Parathyroid adenoma (tissue), 2 donors: ENCODE measurements at regions not wholly inside any gene's neighbourhood (a gene's known extent, or its start where the extent isn't known, plus 50 kb on each side); places are given as distances from the start of the nearest gene placed in this dataset.
A peak's percentile ranks its signal among the peaks of the same experiment; 100 is the strongest.

Experiments used
- H2AFZ ChIP-seq: fragments of 300-600 bp; sonication (generic); one replicate; pipeline ENCODE4 v1.7.0; 2017; ENCODE audit warnings: antibody characterized with exemption, mild to moderate bottlenecking
- H3K27ac ChIP-seq: fragments of 300-600 bp; sonication (generic); one replicate; pipeline ENCODE4 v1.7.0; 2017
- H3K27me3 ChIP-seq: fragments of 300-600 bp; sonication (generic); one replicate; pipeline ENCODE4 v1.7.0; 2017; ENCODE audit warnings: low read length; ENCODE audit not compliant: control insufficient read depth, insufficient read depth
- H3K36me3 ChIP-seq: fragments of 300-600 bp; sonication (generic); one replicate; pipeline ENCODE4 v1.7.0; 2017; ENCODE audit warnings: low read length; ENCODE audit not compliant: control insufficient read depth, insufficient read depth
- H3K4me1 ChIP-seq: fragments of 300-600 bp; sonication (generic); one replicate; pipeline ENCODE4 v1.7.0; 2017; ENCODE audit warnings: control low read depth
- H3K4me2 ChIP-seq: fragments of 300-600 bp; sonication (generic); one replicate; pipeline ENCODE4 v1.7.0; 2017; ENCODE audit warnings: low read length
- H3K4me3 ChIP-seq: fragments of 300-600 bp; sonication (generic); one replicate; pipeline ENCODE4 v1.7.0; 2017; ENCODE audit warnings: low read depth, low read length
- H3K79me2 ChIP-seq: fragments of 300-600 bp; sonication (generic); one replicate; pipeline ENCODE4 v1.7.0; 2017; ENCODE audit warnings: control low read depth
- H3K9ac ChIP-seq: fragments of 300-600 bp; sonication (generic); one replicate; pipeline ENCODE4 v1.7.0; 2017; ENCODE audit warnings: mild to moderate bottlenecking
- H3K9me3 ChIP-seq: fragments of 300-600 bp; sonication (generic); one replicate; pipeline ENCODE4 v1.7.0; 2017; ENCODE audit warnings: low read length; ENCODE audit not compliant: control insufficient read depth
- TF ChIP-seq, protein P1 (sequence below): fragments of 300-600 bp; sonication (generic); IDR thresholded peaks from one replicate; pipeline ENCODE4 v1.7.0; 2017; ENCODE audit warnings: antibody characterized with exemption, mild to moderate bottlenecking
- donor health status: primary hyperparathyroidism.

DNA sequence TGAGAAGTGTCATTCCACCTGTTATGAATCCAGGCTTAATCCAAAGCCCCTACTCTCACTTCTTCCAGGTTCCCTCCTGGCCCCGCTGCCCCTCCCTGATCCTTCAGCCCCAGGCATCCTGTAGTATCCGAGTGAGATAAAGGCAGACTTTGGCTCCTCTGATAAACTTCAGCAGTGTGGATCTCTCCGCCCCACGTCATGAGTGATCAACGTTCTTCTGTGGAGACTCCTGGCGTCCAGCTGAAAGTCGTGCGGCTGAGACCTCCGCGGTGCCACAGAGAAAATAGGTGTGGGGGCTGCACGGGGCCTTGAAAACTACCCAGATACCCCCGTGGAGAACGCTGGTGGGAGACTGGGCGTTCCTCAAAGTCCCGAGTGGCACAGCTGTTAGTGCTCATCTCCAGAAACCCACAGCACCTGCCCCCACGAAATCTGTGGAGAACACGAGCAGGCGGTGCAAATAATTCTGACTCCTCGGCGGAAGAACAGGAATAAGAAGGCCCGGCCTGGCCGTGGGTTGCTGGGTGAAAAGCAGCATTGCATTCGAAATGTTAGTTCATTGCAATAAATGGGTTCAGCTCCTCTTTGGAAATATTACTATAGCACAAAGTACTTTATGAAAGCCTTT lies 180.0 kb upstream of the RGS6 start:
- no peak overlapping the region for H3K9ac ChIP-seq
- no peak overlapping the region for H3K4me3 ChIP-seq

DNA sequence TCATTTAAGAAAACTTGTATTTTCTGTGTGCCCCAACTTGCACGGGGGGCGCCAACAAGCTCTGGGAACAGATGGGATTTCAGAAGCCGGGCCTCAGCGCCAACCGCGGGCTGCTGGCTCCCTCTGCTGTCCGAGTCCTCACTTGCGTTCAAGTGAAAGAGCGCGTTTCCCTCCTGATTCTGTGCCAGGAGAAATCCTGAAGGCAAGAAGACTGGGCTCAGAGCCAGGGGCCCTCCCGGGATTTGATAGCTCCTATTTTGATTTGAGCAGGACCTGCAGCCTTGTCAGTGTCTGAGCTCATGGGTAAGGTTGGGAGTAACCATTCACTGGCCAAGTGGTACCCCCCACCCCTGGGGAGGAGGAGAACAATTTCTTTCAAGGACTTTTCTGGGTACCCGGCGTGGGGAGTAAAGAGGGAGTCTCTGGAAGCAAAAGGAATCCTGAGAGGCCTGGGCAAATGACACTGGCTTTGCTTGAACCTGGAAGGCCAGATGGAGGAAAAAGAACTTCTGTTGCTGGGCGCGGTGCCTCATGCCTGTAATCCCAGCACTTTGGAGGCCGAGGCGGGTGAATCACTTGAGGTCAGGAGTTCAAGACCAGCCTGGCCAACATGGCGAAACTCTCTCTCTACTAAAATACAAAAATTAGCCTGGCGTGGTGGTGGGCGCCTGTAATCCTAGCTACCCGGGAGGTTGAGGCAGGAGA lies 179.0 kb upstream of the RGS6 start:
- peaks cover 4% of the 10 kb centered on the region for H3K4me1 ChIP-seq
- H3K79me2 ChIP-seq: no peaks in the 10 kb centered on the region
- no peak overlapping the region for H3K9ac ChIP-seq
- H3K9me3 ChIP-seq: no peaks in the 10 kb centered on the region
- no peaks in the 10 kb centered on the region for H3K36me3 ChIP-seq
- TF ChIP-seq, protein P1, sequence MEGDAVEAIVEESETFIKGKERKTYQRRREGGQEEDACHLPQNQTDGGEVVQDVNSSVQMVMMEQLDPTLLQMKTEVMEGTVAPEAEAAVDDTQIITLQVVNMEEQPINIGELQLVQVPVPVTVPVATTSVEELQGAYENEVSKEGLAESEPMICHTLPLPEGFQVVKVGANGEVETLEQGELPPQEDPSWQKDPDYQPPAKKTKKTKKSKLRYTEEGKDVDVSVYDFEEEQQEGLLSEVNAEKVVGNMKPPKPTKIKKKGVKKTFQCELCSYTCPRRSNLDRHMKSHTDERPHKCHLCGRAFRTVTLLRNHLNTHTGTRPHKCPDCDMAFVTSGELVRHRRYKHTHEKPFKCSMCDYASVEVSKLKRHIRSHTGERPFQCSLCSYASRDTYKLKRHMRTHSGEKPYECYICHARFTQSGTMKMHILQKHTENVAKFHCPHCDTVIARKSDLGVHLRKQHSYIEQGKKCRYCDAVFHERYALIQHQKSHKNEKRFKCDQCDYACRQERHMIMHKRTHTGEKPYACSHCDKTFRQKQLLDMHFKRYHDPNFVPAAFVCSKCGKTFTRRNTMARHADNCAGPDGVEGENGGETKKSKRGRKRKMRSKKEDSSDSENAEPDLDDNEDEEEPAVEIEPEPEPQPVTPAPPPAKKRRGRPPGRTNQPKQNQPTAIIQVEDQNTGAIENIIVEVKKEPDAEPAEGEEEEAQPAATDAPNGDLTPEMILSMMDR: peak; percentile 90
- H3K27ac ChIP-seq: no peak overlapping the region
- H3K27me3 ChIP-seq: no peaks in the 10 kb centered on the region
- peak overlapping the region; percentile 81 for H2AFZ ChIP-seq
- H3K4me2 ChIP-seq: peak overlapping the region; percentile 47
- peak overlapping the region; percentile 3 for H3K4me3 ChIP-seq

More for the DNA sequence above, 180.0 kb upstream of the RGS6 start:
- Histone ChIP-seq H3K9me3 (no peaks in the 10 kb centered on the region), H3K79me2 (no peaks in the 10 kb centered on the region), H3K36me3 (no peaks in the 10 kb centered on the region), H2AFZ (no peak overlapping the region), H3K4me2 (no peak overlapping the region), H3K27ac (no peak overlapping the region), H3K27me3 (no peaks in the 10 kb centered on the region), H3K4me1 (peaks cover 4% of the 10 kb centered on the region)
- TF ChIP-seq, protein P1: no peak

DNA sequence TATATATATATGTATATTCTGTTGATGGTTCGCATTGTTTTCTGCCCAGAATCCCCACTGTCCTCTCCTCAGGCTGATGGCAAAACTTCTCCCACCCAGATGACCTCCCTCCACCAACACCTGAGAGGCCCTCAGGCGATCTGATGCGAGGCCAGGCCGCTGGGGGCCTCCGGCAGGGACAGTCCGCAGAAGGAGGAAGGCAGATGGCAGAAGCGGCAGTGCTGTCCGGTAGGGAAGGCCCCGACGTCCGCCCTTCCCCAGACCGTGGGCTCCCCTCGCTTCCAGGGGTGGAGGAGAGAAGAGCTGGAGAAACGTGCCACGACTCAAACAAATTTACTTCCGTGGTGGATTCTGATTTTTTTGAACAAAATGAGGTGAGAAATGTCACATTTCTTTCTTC lies 178.3 kb upstream of the RGS6 start:
- peaks cover 4% of the 10 kb centered on the region for H3K4me1 ChIP-seq
- TF ChIP-seq, protein P1: no peak
- no peak overlapping the region for H3K4me2 ChIP-seq
- H3K9ac ChIP-seq: no peak overlapping the region
- no peak overlapping the region for H3K27ac ChIP-seq
- H3K4me3 ChIP-seq: no peak overlapping the region
- no peaks in the 10 kb centered on the region for H3K27me3 ChIP-seq
- H3K9me3 ChIP-seq: no peaks in the 10 kb centered on the region
- H3K36me3 ChIP-seq: no peaks in the 10 kb centered on the region
- no peak overlapping the region for H2AFZ ChIP-seq
- H3K79me2 ChIP-seq: no peaks in the 10 kb centered on the region

DNA sequence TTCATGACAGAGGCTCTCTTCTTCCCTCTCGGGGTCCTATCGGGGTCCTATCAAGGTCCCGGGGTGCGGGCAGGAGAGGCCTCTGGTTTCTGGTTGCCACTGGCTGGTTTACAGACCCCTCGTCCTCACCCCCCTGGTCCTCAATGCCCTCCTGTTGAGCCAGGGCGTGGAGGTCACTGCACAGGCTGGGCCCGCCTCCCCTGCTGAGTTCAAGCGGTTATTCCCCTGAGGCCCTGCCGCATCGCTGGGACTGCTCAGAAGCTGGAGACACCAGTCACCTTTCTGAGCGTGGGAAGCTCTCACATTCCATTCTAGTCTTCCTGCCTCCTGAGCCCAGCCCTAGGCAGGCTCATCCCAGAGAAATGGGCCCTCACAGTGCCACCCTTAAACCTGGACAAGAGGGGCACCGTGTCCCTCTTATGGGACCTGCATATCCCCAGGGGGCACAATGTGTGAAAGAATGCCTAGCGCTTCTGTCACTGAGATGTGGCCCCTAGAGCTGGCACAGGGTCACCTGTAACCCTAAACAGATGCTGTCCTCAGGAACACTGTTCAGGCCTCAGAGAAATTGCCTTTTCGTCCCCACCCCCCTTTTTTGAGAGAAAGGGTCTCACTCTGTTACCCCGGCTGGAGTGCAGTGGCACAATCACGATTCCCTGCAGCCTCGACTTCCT lies 177.7 kb upstream of the RGS6 start:
- no peak overlapping the region for H2AFZ ChIP-seq
- H3K79me2 ChIP-seq: no peaks in the 10 kb centered on the region
- no peak overlapping the region for H3K4me3 ChIP-seq
- H3K4me1 ChIP-seq: peaks cover 4% of the 10 kb centered on the region
- no peak overlapping the region for H3K4me2 ChIP-seq
- H3K9ac ChIP-seq: no peak overlapping the region
- TF ChIP-seq, protein P1: no peak
- no peaks in the 10 kb centered on the region for H3K36me3 ChIP-seq
- no peaks in the 10 kb centered on the region for H3K9me3 ChIP-seq
- H3K27me3 ChIP-seq: no peaks in the 10 kb centered on the region
- H3K27ac ChIP-seq: no peak overlapping the region
